ENCODE measurements at regions not wholly inside any gene's neighbourhood (a gene's known extent, or its start where the extent isn't known, plus 50 kb on each side); places are given as distances from the start of the nearest gene placed in this dataset.

DNA sequence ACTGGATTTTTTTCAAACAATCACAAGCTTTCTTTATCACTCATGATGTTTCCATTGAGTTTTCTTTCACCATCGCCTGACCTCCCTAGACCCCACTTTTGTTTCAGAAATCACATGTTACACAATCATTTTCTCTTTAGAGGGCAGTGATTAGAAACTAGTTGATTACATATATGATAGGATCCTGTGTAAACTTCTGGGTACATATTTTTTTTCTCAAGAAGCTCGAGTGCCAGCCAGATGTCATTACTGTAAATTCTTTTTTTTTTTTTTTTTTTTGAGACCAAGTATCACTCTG, 62.4 kb upstream of the PSMA6 start:
- no peak for TF ChIP-seq CTCF (IDR thresholded peaks at IDR 0.05)
- no peak for TF ChIP-seq POLR2A (IDR thresholded peaks at IDR 0.05)

Data from Peyer's patch (tissue), 4 donors.